Sigmoid colon (tissue), 6 donors: ENCODE measurements at regions not wholly inside any gene's neighbourhood (a gene's known extent, or its start where the extent isn't known, plus 50 kb on each side); places are given as distances from the start of the nearest gene placed in this dataset.

ENCODE experiments used
- DNase-seq: peaks from one replicate; pipeline ENCODE4 v3.0.0-alpha.2; 2019
- H3K27ac ChIP-seq, 4 donors: fragments of 200-600 bp; sonication (generic); one replicate each; pipeline ENCODE4 v1.5.1; 2016 to 2019; ENCODE audit warnings: mild to moderate bottlenecking in 1 of 4
- H3K27me3 ChIP-seq, 3 donors: fragments of 200-600 bp; sonication (generic); one replicate each; pipeline ENCODE4 v1.5.1; 2019; ENCODE audit warnings: mild to moderate bottlenecking in 1 of 3
- H3K36me3 ChIP-seq, 4 donors: fragments of 200-600 bp; sonication (generic); one replicate each; pipeline ENCODE4 v1.5.1; 2016 to 2019
- H3K4me1 ChIP-seq, 4 donors: fragments of 200-600 bp; sonication (generic); one replicate each; pipeline ENCODE4 v1.5.1; 2017 to 2019
- H3K4me3 ChIP-seq, 4 donors: fragments of 200-600 bp; sonication (generic); one replicate each; pipeline ENCODE4 v1.5.1; 2017 to 2019; ENCODE audit warnings: mild to moderate bottlenecking in 2 of 4, moderate library complexity in 1 of 4
- H3K9me3 ChIP-seq, 4 donors: fragments of 200-600 bp in 3 of 4; sonication (generic) in 3 of 4; one replicate each; pipeline versions ENCODE4 v1.5.1 to v1.6.1; 2013 to 2019
- CTCF ChIP-seq, 4 experiments: fragments of 450-650 bp in 3 of 4; fragments of 200-600 bp in 1 of 4; IDR thresholded peaks; one replicate each; pipeline ENCODE4 v1.5.1; 2016 to 2019; ENCODE audit warnings: antibody characterized with exemption in 4 of 4, mild to moderate bottlenecking in 3 of 4, moderate library complexity in 2 of 4
- EP300 ChIP-seq, 4 donors: sonication (generic); formaldehyde crosslinking; IDR thresholded peaks; one replicate each; pipeline ENCODE4 v1.6.1; 2017; ENCODE audit warnings: antibody characterized with exemption in 4 of 4
- POLR2A ChIP-seq, 2 donors: fragments of 450-650 bp; IDR thresholded peaks; one replicate each; pipeline ENCODE4 v1.6.1; 2016; ENCODE audit warnings: antibody characterized with exemption in 2 of 2, mild to moderate bottlenecking in 2 of 2, moderate library complexity in 2 of 2
- POLR2AphosphoS5 ChIP-seq, 4 donors: sonication (generic); formaldehyde crosslinking; IDR thresholded peaks; one replicate each; pipeline ENCODE4 v1.6.1; 2017; ENCODE audit warnings: antibody characterized with exemption in 4 of 4
- WGBS, 2 donors: extraction: QIAGEN DNeasy Blood & Tissue Kit; methylation state at CpG; one replicate each; pipeline ENCODE4 v1.1.7; 2013; 5-methylcytosine and 5-hydroxymethylcytosine counted together
- intact Hi-C: fragments of 100-400 bp; cut with DNase I; formaldehyde crosslinking; loops from one replicate; pipeline ENCODE4 v1.15.1; 2023
- donor health status: healthy with polysubstance abuse.
- donor health status: healthy.

GRCh38 chr2:83435989-83436388 is 1023.1 kb downstream of the SUCLG1 start:
- no peak for TF ChIP-seq POLR2AphosphoS5 (IDR thresholded peaks at IDR 0.05)
- no peak for TF ChIP-seq EP300 (IDR thresholded peaks at IDR 0.05)
- no peak for TF ChIP-seq CTCF (IDR thresholded peaks at IDR 0.05)
- TF ChIP-seq POLR2A (IDR thresholded peaks at IDR 0.05), result no peak
- no peak for DNase-seq
- no peaks in the 10 kb centered on the region for H3K9me3 ChIP-seq
- 77 to 82% methylated on average over 2 of the region's 2 CpGs for WGBS, 2 donors
- no peaks in the 10 kb centered on the region for H3K27me3 ChIP-seq
- no peaks in the 10 kb centered on the region for H3K36me3 ChIP-seq
- no peaks in the 10 kb centered on the region for H3K4me1 ChIP-seq
- intact Hi-C loops, result no loop called here
- no peak overlapping the region for H3K4me3 ChIP-seq
- H3K27ac ChIP-seq, result no peak overlapping the region

DNA sequence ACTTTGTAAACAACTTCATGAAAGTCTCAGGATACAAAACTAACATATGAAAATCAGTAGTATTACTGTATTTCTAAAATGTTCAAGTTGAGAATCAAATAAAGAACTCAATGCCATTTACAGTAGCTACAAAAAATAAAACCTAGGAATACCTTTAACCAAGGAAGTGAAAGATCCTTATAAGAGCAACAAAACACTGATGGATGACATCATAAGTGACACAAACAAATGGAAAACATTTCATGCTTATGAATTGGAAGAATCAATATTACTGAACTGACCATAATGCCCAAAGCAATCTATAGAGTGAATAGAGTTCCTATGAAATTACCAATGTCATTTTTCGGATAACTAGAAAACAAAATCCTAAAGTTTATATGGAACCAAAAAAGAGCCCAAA is 1038.1 kb downstream of the SUCLG1 start:
- intact Hi-C loops, result no loop called here
- TF ChIP-seq POLR2AphosphoS5 (IDR thresholded peaks at IDR 0.05) (no peak), POLR2A (IDR thresholded peaks at IDR 0.05) (no peak)
- Histone ChIP-seq H3K27ac (no peak overlapping the region), H3K4me3 (no peak overlapping the region), H3K9me3 (peaks cover 2 to 3% (median 3%) of the 10 kb centered on the region in 4 donors), H3K36me3 (no peaks in the 10 kb centered on the region), H3K27me3 (no peaks in the 10 kb centered on the region), H3K4me1 (no peaks in the 10 kb centered on the region)
- no peak for DNase-seq
- 85 to 87% methylated on average over 1 of the region's 1 CpG for WGBS, 2 donors

GRCh38 chr2:83394134-83394904 is 1064.8 kb downstream of the SUCLG1 start:
- H3K4me3 ChIP-seq, result no peak overlapping the region
- no peaks in the 10 kb centered on the region for H3K9me3 ChIP-seq
- TF ChIP-seq CTCF (IDR thresholded peaks at IDR 0.05) (no peak), EP300 (IDR thresholded peaks at IDR 0.05) (no peak), POLR2A (IDR thresholded peaks at IDR 0.05) (no peak), POLR2AphosphoS5 (IDR thresholded peaks at IDR 0.05) (no peak)
- H3K27ac ChIP-seq, result no peak overlapping the region
- H3K4me1 ChIP-seq, result no peaks in the 10 kb centered on the region
- WGBS, 2 donors, result 61 to 68% methylated on average over 3 of the region's 3 CpGs
- no peaks in the 10 kb centered on the region for H3K36me3 ChIP-seq
- DNase-seq, result no peak
- no peaks in the 10 kb centered on the region for H3K27me3 ChIP-seq
- intact Hi-C loops, result no loop called here

DNA sequence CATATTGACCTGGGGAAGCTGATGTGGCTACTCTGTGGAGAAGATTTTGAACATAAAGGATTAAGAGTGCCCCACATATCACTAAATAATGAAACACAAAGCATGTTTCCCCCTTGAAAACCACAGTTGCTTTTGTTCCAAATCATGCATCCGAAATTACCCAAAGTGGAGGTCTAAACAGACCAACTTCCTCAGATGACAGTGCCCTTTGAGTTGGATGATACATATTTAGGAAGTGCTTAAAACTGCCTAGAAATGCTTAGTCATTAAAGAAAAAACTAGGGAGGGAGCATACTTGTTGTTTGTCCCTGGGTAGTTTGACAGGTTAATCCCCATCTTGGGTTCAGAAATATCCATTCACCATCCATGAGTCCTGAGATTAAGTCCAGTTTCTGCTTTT is 1070.3 kb downstream of the SUCLG1 start:
- no peak for DNase-seq
- TF ChIP-seq POLR2A (IDR thresholded peaks at IDR 0.05) (no peak), POLR2AphosphoS5 (IDR thresholded peaks at IDR 0.05) (no peak), CTCF (IDR thresholded peaks at IDR 0.05) (no peak), EP300 (IDR thresholded peaks at IDR 0.05) (no peak)
- intact Hi-C loops, result no loop called here
- H3K9me3 ChIP-seq, result no peaks in the 10 kb centered on the region
- no peaks in the 10 kb centered on the region for H3K4me1 ChIP-seq
- no peaks in the 10 kb centered on the region for H3K27me3 ChIP-seq
- 55 to 76% methylated on average over 1 of the region's 1 CpG for WGBS, 2 donors
- H3K27ac ChIP-seq, result no peak overlapping the region
- H3K36me3 ChIP-seq, result no peaks in the 10 kb centered on the region
- no peak overlapping the region for H3K4me3 ChIP-seq

DNA sequence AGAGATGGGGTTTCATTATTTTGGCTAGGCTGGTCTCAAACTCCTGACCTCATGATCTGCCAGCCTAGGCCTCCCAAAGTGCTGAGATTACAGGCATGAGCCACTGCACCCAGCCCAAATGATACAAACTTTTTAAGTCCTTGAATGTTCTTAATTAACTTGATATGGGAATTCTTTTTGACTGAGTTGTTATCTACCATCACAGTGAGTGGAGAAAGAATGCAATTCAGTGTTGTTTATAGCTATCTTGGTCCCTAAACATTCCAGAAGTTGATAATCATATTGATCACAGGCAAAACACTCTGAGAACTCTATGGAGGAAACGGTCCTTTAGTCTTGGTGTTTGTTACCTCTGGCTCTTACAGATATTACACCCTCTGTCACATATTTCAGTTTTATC is 1072.5 kb downstream of the SUCLG1 start:
- Histone ChIP-seq H3K27me3 (no peaks in the 10 kb centered on the region), H3K4me1 (no peaks in the 10 kb centered on the region), H3K36me3 (no peaks in the 10 kb centered on the region), H3K4me3 (no peak overlapping the region), H3K27ac (no peak overlapping the region), H3K9me3 (no peaks in the 10 kb centered on the region)
- DNase-seq, result no peak
- TF ChIP-seq POLR2AphosphoS5 (IDR thresholded peaks at IDR 0.05), result no peak
- TF ChIP-seq CTCF (IDR thresholded peaks at IDR 0.05), result no peak
- TF ChIP-seq EP300 (IDR thresholded peaks at IDR 0.05), result no peak
- no peak for TF ChIP-seq POLR2A (IDR thresholded peaks at IDR 0.05)
- intact Hi-C loops, result no loop called here
- WGBS, 2 donors, result 68 to 73% methylated on average over 1 of the region's 1 CpG
